SK-N-SH (cell line): ENCODE measurements at regions not wholly inside any gene's neighbourhood (a gene's known extent, or its start where the extent isn't known, plus 50 kb on each side); places are given as distances from the start of the nearest gene placed in this dataset.

Experiments used
- CTCF ChIA-PET: fragments of 300-600, 350-600 bp; formaldehyde crosslinking; extraction: SDS; loops from one replicate; lab custom pipeline; 2021; lab: Yijun Ruan, JAX
- POLR2A ChIA-PET: fragments of 350-600 bp; sonication (Branson Sonifier 250); formaldehyde crosslinking; extraction: SDS; loops from one replicate; lab custom pipeline; 2020; ENCODE audit warnings: antibody characterized with exemption, inconsistent platforms; lab: Yijun Ruan, JAX
- DNase-seq: peaks from one replicate; pipeline ENCODE4 v3.0.0; 2012
- H2AFZ ChIP-seq: fragments of 200-600 bp; sonication (generic); 2 replicates; pipeline ENCODE4 v1.8.1; 2016; ENCODE audit warnings: antibody characterized with exemption, mild to moderate bottlenecking, low read depth
- H3F3A ChIP-seq: fragments of 200-600 bp; sonication (generic); replicated peaks from 2 replicates; pipeline ENCODE3; 2016; ENCODE audit warnings: antibody characterized with exemption, mild to moderate bottlenecking; ENCODE audit not compliant: insufficient read depth
- H3K27ac ChIP-seq, 2 experiments: fragments of 200-500 bp in 1 of 2; fragments of 200-600 bp in 1 of 2; sonication (Bioruptor generic) in 1 of 2; sonication (generic), shearing (Covaris generic) in 1 of 2; 2 replicates each; pipeline versions ENCODE4 v1.5.1 to v1.6.1; 2014 to 2016; ENCODE audit warnings: low read depth in 2 of 2, inconsistent platforms in 1 of 2, low read length in 1 of 2, mild to moderate bottlenecking in 1 of 2, mixed read lengths in 1 of 2
- H3K27me3 ChIP-seq: fragments of 200-600 bp; sonication (generic), shearing (Covaris generic); 2 replicates; pipeline ENCODE4 v1.6.1; 2016; ENCODE audit warnings: mixed run types; ENCODE audit not compliant: insufficient read depth
- H3K36me3 ChIP-seq, 2 experiments: fragments of 200-500 bp in 1 of 2; fragments of 200-600 bp in 1 of 2; sonication (Bioruptor generic) in 1 of 2; sonication (generic) in 1 of 2; replicated peaks in 1 of 2; 2 replicates each; pipeline versions ENCODE3 to v1.5.1; 2014 to 2016; ENCODE audit warnings: low read length in 1 of 2, mild to moderate bottlenecking in 1 of 2; ENCODE audit not compliant: insufficient read depth in 2 of 2, control insufficient read depth in 1 of 2
- H3K4me1 ChIP-seq, 2 experiments: fragments of 200-500 bp in 1 of 2; fragments of 200-600 bp in 1 of 2; sonication (Bioruptor generic) in 1 of 2; sonication (generic), shearing (Covaris generic) in 1 of 2; 2 replicates each; pipeline versions ENCODE4 v1.5.1 to v1.6.1; 2014 to 2016; ENCODE audit warnings: low read depth in 1 of 2, low read length in 1 of 2, mixed run types in 1 of 2; ENCODE audit not compliant: insufficient read depth in 2 of 2, control insufficient read depth in 1 of 2
- H3K4me2 ChIP-seq: fragments of 200-600 bp; sonication (generic), shearing (Covaris generic); 2 replicates; pipeline ENCODE4 v1.6.1; 2017; ENCODE audit warnings: mixed run types
- H3K4me3 ChIP-seq, 2 experiments: fragments of 200-500 bp in 1 of 2; fragments of 200-600 bp in 1 of 2; sonication (Bioruptor generic) in 1 of 2; sonication (generic), shearing (Covaris generic) in 1 of 2; 2 replicates each; pipeline versions ENCODE4 v1.5.1 to v1.8.1; 2014 to 2016; ENCODE audit warnings: low read depth in 2 of 2, inconsistent platforms in 1 of 2, low read length in 1 of 2, mild to moderate bottlenecking in 1 of 2, mixed read lengths in 1 of 2, moderate library complexity in 1 of 2
- H3K79me2 ChIP-seq: fragments of 200-600 bp; sonication (generic); 2 replicates; pipeline ENCODE4 v1.8.1; 2017; ENCODE audit warnings: mild to moderate bottlenecking; ENCODE audit not compliant: insufficient read depth
- H3K9ac ChIP-seq: fragments of 200-600 bp; sonication (generic); 2 replicates; pipeline ENCODE4 v1.6.1; 2017; ENCODE audit warnings: mixed run types
- H3K9me2 ChIP-seq: fragments of 200-600 bp; sonication (generic); 2 replicates; pipeline ENCODE4 v1.6.1; 2017; ENCODE audit warnings: mixed run types
- H3K9me3 ChIP-seq: fragments of 200-600 bp; sonication (generic); 2 replicates; pipeline ENCODE4 v1.6.1; 2017; ENCODE audit warnings: mixed run types, mild to moderate bottlenecking, moderate library complexity
- H4K20me1 ChIP-seq: fragments of 200-600 bp; sonication (generic); 2 replicates; pipeline ENCODE4 v1.6.1; 2017; ENCODE audit warnings: mild to moderate bottlenecking, mixed run types; ENCODE audit not compliant: insufficient read depth
- CHD2 ChIP-seq: fragments of 150-350 bp; IDR thresholded peaks from 2 replicates; pipeline ENCODE4 v1.6.1; 2018; ENCODE audit warnings: low read length; ENCODE audit not compliant: partially characterized antibody
- CTCF ChIP-seq: fragments of 200-600 bp; sonication (generic); IDR thresholded peaks from 2 replicates; pipeline ENCODE4 v1.6.1; 2017; ENCODE audit warnings: antibody characterized with exemption, mild to moderate bottlenecking, moderate library complexity
- ELF1 ChIP-seq: IDR thresholded peaks from 2 replicates; pipeline ENCODE4 v1.4.0; 2012
- EP300 ChIP-seq, 2 experiments: IDR thresholded peaks; 2 replicates each; pipeline versions ENCODE4 v1.4.0 to v1.6.1; 2012; ENCODE audit warnings: borderline replicate concordance in 1 of 2, low read depth in 1 of 2, low read length in 1 of 2
- FOXM1 ChIP-seq: IDR thresholded peaks from 2 replicates; pipeline ENCODE4 v1.4.0; 2012; ENCODE audit warnings: low read depth, mild to moderate bottlenecking
- GATA2 ChIP-seq: sonication (generic); formaldehyde crosslinking; IDR thresholded peaks from 2 replicates; pipeline ENCODE4 v1.5.0; 2020; ENCODE audit warnings: mild to moderate bottlenecking, missing genetic modification reagents
- MXI1 ChIP-seq: IDR thresholded peaks from 2 replicates; pipeline ENCODE4 v1.6.1; 2012; ENCODE audit warnings: mild to moderate bottlenecking, low read depth, low read length, improper control_type of control experiment
- NFIC ChIP-seq: IDR thresholded peaks from 2 replicates; pipeline ENCODE4 v1.4.0; 2012; ENCODE audit warnings: borderline replicate concordance
- NRF1 ChIP-seq: IDR thresholded peaks from 2 replicates; pipeline ENCODE4 v1.6.1; 2012; ENCODE audit warnings: low read depth, mild to moderate bottlenecking, low read length
- POLR2AphosphoS5 ChIP-seq: IDR thresholded peaks from 2 replicates; pipeline ENCODE4 v1.6.1; 2012; ENCODE audit warnings: low read depth, low read length
- RAD21 ChIP-seq: IDR thresholded peaks from 2 replicates; pipeline ENCODE4 v1.6.1; 2012; ENCODE audit warnings: mild to moderate bottlenecking, low read length
- RCOR1 ChIP-seq: fragments of 150-350 bp; IDR thresholded peaks from 2 replicates; pipeline ENCODE4 v1.6.1; 2017; ENCODE audit warnings: antibody characterized with exemption, low read length
- REST ChIP-seq: IDR thresholded peaks from 2 replicates; pipeline ENCODE4 v1.6.1; 2012; ENCODE audit warnings: mild to moderate bottlenecking, low read depth, low read length, moderate library complexity
- RXRA ChIP-seq: IDR thresholded peaks from 2 replicates; pipeline ENCODE4 v1.4.0; 2012; ENCODE audit warnings: low read depth, mild to moderate bottlenecking, borderline replicate concordance
- SIN3A ChIP-seq: IDR thresholded peaks from 2 replicates; pipeline ENCODE4 v1.6.1; 2012; ENCODE audit warnings: low read depth, mild to moderate bottlenecking, low read length, moderate library complexity, borderline replicate concordance
- SMC3 ChIP-seq: IDR thresholded peaks from 2 replicates; pipeline ENCODE4 v1.6.1; 2012; ENCODE audit warnings: low read depth, low read length, improper control_type of control experiment
- TAF1 ChIP-seq: IDR thresholded peaks from 2 replicates; pipeline ENCODE4 v1.6.1; 2012; ENCODE audit warnings: low read depth, mild to moderate bottlenecking, low read length, moderate library complexity, borderline replicate concordance
- USF2 ChIP-seq: fragments of 150-350 bp; IDR thresholded peaks from 2 replicates; pipeline ENCODE4 v1.6.1; 2017; ENCODE audit warnings: antibody characterized with exemption, low read length, low read depth, borderline replicate concordance
- WGBS: methylation state at CpG from one replicate; pipeline ENCODE4 v1.1.6; 2017; ENCODE audit warnings: low lambda C conversion rate; 5-methylcytosine and 5-hydroxymethylcytosine counted together

- CTCF ChIA-PET, result interaction anchor here (1.0 to 1.9 kb wide), 5 partner anchors 13 to 409 kb away, joined by 3 to 10 read pairs (median 4); no protein-coding TSS in a partner anchor
- no peaks in the 10 kb centered on the region for H3K9me2 ChIP-seq
- H3K9me3 ChIP-seq, result no peaks in the 10 kb centered on the region
- no peak for DNase-seq
- no peaks in the 10 kb centered on the region for H3K79me2 ChIP-seq
- H3K27ac ChIP-seq, result no peak overlapping the region
- no peak overlapping the region for H3K4me2 ChIP-seq
- no peak overlapping the region for H2AFZ ChIP-seq
- TF ChIP-seq RAD21 (peak; percentile 30; the same call in 1 of the 2 replicates), SMC3 (no peak), CTCF (peak; percentile 35)
- TF ChIP-seq, all 33 proteins: peak for 2
- H3K4me1 ChIP-seq, result peaks cover 0 to 3% of the 10 kb centered on the region in 2 experiments; a peak in 1 of 4 replicates
- H3F3A ChIP-seq, result no peaks in the 10 kb centered on the region
- H3K27me3 ChIP-seq, result 0 out of 2 replicates have a peak, but pooled peaks cover 6% of the 10 kb centered on the region
- no peak overlapping the region for H3K4me3 ChIP-seq
- no peaks in the 10 kb centered on the region for H3K36me3 ChIP-seq
- POLR2A ChIA-PET, result no interaction called here
- no peaks in the 10 kb centered on the region for H4K20me1 ChIP-seq
- H3K9ac ChIP-seq, result no peak overlapping the region
- WGBS, result 3% methylated on average over 5 of the region's 5 CpGs
These were observed 510.3 kb downstream of the BRD1 start for GRCh38 chr22:49317369-49317768.

GRCh38 chr22:49312601-49313000 lies 515.1 kb downstream of the BRD1 start:
- Histone ChIP-seq H3K36me3 (no peaks in the 10 kb centered on the region), H2AFZ (no peak overlapping the region), H4K20me1 (no peaks in the 10 kb centered on the region), H3K27ac (no peak overlapping the region), H3K4me2 (no peak overlapping the region), H3K79me2 (no peaks in the 10 kb centered on the region), H3K4me1 (no peaks in the 10 kb centered on the region), H3K9ac (no peak overlapping the region), H3K27me3 (peaks cover 6% of the 10 kb centered on the region; the same call in 1 of the 2 replicates), H3K9me2 (no peaks in the 10 kb centered on the region), H3F3A (no peaks in the 10 kb centered on the region), H3K9me3 (0 out of 2 replicates have a peak, but pooled peaks cover 3% of the 10 kb centered on the region), H3K4me3 (no peak overlapping the region)
- ChIA-PET CTCF (no interaction called here), POLR2A (no interaction called here)
- 0% methylated on average over 2 of the region's 2 CpGs for WGBS
- TF ChIP-seq CHD2, result no peak
- TF ChIP-seq ELF1, result no peak
- no peak for TF ChIP-seq SIN3A
- TF ChIP-seq RCOR1, result no peak
- TF ChIP-seq USF2, result no peak
- no peak for TF ChIP-seq MXI1
- no peak for TF ChIP-seq NFIC
- TF ChIP-seq EP300 (IDR thresholded peaks at IDR 0.05; ENCODE audit: borderline replicate concordance in 1 of 2, low read depth in 1 of 2, low read length in 1 of 2), result no peak
- TF ChIP-seq POLR2AphosphoS5, result no peak
- TF ChIP-seq FOXM1, result no peak
- TF ChIP-seq GATA2 (CRISPR knock-in tag), result no peak
- TF ChIP-seq RAD21, result no peak
- TF ChIP-seq TAF1, result no peak
- TF ChIP-seq RXRA, result no peak
- no peak for TF ChIP-seq SMC3
- TF ChIP-seq REST, result no peak
- no peak for TF ChIP-seq NRF1
- DNase-seq, result no peak
